Muscle layer of colon (tissue), 2 donors: ENCODE measurements at regions not wholly inside any gene's neighbourhood (a gene's known extent, or its start where the extent isn't known, plus 50 kb on each side); places are given as distances from the start of the nearest gene placed in this dataset.

Source experiments
- H3K27ac ChIP-seq: one replicate; pipeline ENCODE4 v1.7.0; 2013; ENCODE audit warnings: low read depth, mild to moderate bottlenecking, low read length, moderate library complexity
- H3K27me3 ChIP-seq, 2 donors: one replicate each; pipeline ENCODE4 v1.7.0; 2013; ENCODE audit warnings: low read length in 2 of 2, mild to moderate bottlenecking in 2 of 2; ENCODE audit not compliant: insufficient read depth in 2 of 2, control insufficient read depth in 1 of 2
- H3K36me3 ChIP-seq: one replicate; pipeline ENCODE4 v1.7.0; 2013; ENCODE audit warnings: mild to moderate bottlenecking, low read length; ENCODE audit not compliant: insufficient read depth
- H3K4me1 ChIP-seq: one replicate; pipeline ENCODE4 v1.7.0; 2013; ENCODE audit warnings: mild to moderate bottlenecking, low read length; ENCODE audit not compliant: insufficient read depth
- H3K4me3 ChIP-seq, 2 donors: one replicate each; pipeline ENCODE4 v1.7.0; 2013; ENCODE audit warnings: low read length in 2 of 2, low read depth in 1 of 2, mild to moderate bottlenecking in 1 of 2, moderate library complexity in 1 of 2
- H3K9ac ChIP-seq: one replicate; pipeline ENCODE4 v1.7.0; 2013; ENCODE audit warnings: low read length
- H3K9me3 ChIP-seq: one replicate; pipeline ENCODE4 v1.7.0; 2013; ENCODE audit warnings: mild to moderate bottlenecking, low read length
- donor health status: abdominal sarcoma.
- donor health status: Adenocarcinoma of cecum.

DNA sequence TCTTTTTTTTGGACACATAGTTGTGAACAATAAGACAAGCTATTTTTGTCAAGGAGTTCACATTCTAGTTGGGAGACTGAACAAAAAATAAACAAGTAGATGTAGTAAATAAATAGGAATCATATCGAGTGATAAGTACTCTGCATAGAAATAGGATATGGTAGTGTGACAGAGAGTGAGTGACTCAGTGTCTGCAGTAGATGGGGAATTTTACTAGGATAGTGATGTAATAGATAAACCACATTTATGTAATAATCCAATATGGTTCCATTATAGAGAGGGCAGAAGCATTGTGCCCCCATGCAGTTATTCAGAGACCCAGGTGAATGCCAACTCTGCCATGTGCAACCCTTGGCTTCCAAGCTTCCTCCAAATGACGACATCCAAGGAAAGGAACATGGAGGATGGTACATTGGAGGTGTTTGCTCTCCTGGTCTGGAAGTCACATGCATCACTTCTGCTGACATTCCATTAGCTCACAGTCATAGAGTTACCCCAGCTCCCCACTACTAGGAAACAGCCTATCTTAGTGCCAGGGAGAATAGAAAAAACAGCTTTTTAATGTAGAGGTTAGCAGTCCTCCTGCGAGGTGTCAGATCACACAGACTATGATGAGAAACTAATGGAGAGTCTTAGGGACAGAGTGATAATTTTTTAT is 595.4 kb downstream of the NYAP2 start:
- Histone ChIP-seq H3K4me1 (peaks cover 7% of the 10 kb centered on the region), H3K9me3 (no peaks in the 10 kb centered on the region), H3K36me3 (no peaks in the 10 kb centered on the region), H3K27ac (no peak overlapping the region), H3K4me3 (no peak overlapping the region), H3K9ac (no peak overlapping the region), H3K27me3 (no peaks in the 10 kb centered on the region)

DNA sequence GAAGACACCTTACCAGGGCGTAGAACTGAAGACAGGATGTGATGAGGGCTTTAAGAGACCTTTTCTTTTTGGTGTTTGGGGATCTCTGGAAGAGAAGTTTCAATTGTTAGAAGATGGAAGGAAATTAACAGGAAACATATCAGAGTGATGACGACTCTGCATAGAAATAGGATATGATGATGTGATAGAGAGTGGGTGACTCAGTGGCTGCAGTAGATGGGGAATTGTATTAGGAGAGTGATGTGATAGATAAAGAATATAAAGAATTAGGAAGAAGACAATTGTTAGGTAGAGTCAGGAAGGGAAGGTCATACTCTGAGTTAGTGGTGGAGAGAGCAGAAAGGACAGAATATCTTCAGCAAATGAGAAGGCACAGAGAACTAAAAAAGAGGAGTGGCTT is 593.9 kb downstream of the NYAP2 start:
- H3K4me1 ChIP-seq: peaks cover 7% of the 10 kb centered on the region
- no peak overlapping the region for H3K9ac ChIP-seq
- no peaks in the 10 kb centered on the region for H3K9me3 ChIP-seq

DNA sequence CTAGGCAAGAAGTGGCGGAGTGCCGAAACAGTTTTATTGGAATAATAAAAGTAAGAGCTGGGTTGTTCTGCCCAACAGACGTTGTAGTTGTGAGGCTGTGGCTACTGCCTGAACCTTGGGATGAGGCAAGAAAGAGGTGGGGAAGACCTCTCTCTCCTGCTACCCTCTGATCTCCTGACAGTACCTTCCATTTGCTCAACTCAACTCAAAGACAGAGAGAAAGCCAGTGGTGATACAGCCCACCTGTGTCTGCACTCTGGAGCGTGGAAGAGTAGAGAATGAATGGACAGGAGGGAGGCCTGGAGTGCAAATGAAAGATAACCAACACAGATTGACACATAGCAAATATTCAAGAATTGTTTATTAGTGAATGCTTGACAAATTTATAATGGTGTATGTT is 590.3 kb downstream of the NYAP2 start:
- Histone ChIP-seq H3K9me3 (no peaks in the 10 kb centered on the region), H3K4me1 (no peaks in the 10 kb centered on the region), H3K4me3 (no peak overlapping the region), H3K27ac (no peak overlapping the region), H3K36me3 (no peaks in the 10 kb centered on the region), H3K9ac (no peak overlapping the region), H3K27me3 (no peaks in the 10 kb centered on the region)

More for the DNA sequence above, 593.9 kb downstream of the NYAP2 start:
- H3K27ac ChIP-seq: no peak overlapping the region
- H3K27me3 ChIP-seq: no peaks in the 10 kb centered on the region
- no peak overlapping the region for H3K4me3 ChIP-seq
- H3K36me3 ChIP-seq: no peaks in the 10 kb centered on the region

DNA sequence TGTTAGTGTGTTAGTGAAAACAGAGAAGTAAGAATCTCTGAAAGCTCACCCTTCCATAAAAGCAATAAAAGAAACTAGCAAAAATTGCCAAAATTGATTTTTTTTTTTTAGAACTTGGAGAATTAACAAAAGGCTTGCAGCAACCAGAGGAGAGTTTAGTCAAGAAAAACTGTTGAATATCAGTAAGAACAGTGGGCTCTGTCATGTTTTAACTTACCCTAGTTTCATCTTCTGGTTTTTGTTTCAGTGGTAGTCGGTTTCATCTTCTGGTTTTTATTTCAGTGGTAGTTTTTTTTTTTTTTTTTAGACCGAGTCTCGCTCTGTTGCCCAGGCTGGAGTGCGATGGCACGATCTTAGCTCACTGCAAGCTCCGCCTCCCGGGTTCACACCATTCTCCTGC is 580.9 kb downstream of the NYAP2 start:
- Histone ChIP-seq H3K27ac (no peak overlapping the region), H3K9ac (no peak overlapping the region), H3K4me3 (no peak overlapping the region)

DNA sequence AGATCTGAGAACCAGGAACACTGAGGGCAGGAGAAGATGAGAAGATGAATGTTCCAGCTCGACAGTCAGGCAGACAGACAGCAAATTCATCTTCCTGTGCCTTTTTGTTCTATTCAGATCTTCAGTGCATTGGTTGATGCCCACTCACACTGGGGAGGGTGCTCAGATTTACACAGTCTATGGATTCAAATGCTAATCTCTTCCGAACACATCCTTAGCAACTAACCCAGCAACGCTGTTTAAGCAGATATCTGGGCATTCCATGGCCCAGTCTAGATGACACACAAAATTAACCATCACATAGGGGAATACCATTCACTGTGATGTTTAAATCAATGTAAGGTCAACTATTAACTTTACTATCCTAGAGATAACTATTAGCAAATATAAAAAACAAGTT is 571.9 kb downstream of the NYAP2 start:
- no peaks in the 10 kb centered on the region for H3K4me1 ChIP-seq
- no peaks in the 10 kb centered on the region for H3K9me3 ChIP-seq
- no peaks in the 10 kb centered on the region for H3K36me3 ChIP-seq
- no peak overlapping the region for H3K27ac ChIP-seq
- H3K27me3 ChIP-seq: no peaks in the 10 kb centered on the region
- no peak overlapping the region for H3K9ac ChIP-seq
- no peak overlapping the region for H3K4me3 ChIP-seq

More for the DNA sequence above, 580.9 kb downstream of the NYAP2 start:
- Histone ChIP-seq H3K4me1 (no peaks in the 10 kb centered on the region), H3K27me3 (no peaks in the 10 kb centered on the region), H3K36me3 (no peaks in the 10 kb centered on the region), H3K9me3 (no peaks in the 10 kb centered on the region)

DNA sequence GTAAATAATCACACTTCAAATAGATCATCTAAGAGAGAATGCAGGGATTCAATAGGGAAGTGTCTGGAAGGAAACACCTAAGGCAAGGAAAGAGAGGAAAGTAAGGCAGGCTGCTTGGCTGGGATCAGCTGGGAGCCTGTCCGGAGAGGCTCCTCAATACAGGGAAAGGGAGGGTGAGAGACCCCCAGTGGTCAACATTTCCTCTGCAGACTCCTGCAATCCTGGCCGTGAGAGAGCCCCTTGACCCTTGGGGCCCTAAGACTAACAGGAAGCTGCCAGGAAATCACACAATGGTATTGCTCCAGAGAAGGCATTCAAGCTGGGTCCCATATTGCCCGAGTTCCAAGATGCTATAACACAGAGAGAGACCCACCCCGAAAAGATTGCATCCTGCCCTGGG is 549.4 kb downstream of the NYAP2 start:
- H3K4me1 ChIP-seq: no peaks in the 10 kb centered on the region

DNA sequence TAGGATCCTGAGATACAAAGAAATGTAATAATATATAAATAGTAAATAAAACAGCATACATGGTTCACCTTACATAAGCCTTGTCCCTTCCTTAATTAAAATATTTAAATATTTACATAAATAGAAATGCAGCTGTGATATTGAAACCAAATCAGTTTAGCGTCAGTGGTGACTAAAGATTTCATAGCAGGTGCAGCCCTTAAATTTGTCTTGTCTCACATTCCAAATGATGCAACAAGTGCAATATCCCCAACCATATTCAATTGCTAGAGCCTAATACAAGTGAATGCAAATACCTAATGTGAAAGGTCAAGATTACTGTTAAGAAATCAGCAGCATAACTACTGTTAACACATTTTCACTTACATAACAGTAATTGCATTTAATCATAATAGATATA is 539.5 kb downstream of the NYAP2 start:
- Histone ChIP-seq H3K4me1 (no peaks in the 10 kb centered on the region), H3K27ac (no peak overlapping the region), H3K27me3 (no peaks in the 10 kb centered on the region), H3K4me3 (no peak overlapping the region), H3K9ac (no peak overlapping the region), H3K9me3 (no peaks in the 10 kb centered on the region), H3K36me3 (no peaks in the 10 kb centered on the region)

More for the DNA sequence above, 549.4 kb downstream of the NYAP2 start:
- H3K9ac ChIP-seq: no peak overlapping the region
- H3K27ac ChIP-seq: no peak overlapping the region
- no peak overlapping the region for H3K4me3 ChIP-seq
- H3K9me3 ChIP-seq: no peaks in the 10 kb centered on the region
- no peaks in the 10 kb centered on the region for H3K27me3 ChIP-seq
- H3K36me3 ChIP-seq: no peaks in the 10 kb centered on the region

DNA sequence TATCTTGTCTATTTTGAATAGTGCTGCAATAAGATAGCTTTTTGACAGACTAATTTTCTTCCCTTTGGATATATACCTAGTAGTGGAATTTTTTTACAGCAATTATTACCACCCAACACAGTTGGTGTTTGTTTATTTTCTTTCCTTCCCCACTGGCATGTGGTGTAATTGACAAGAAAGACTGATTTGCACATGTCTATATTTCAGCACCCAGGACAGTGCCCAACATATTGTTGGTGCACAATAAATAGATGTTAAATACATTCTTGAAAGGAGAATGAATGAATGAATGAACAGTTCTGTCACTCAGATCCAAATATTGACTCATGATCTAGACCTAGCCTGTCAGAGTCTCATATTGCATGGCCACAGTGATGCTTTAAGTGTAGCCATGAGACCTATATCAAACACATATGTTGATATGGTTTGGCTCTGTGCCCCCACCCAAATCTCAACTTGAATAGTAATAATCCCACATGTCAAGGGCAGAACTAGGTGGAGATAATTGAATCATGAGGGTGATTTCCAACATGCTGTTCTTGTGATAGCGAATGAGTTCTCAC is 538.2 kb downstream of the NYAP2 start:
- Histone ChIP-seq H3K27ac (no peak overlapping the region), H3K4me1 (no peaks in the 10 kb centered on the region), H3K27me3 (no peaks in the 10 kb centered on the region), H3K36me3 (no peaks in the 10 kb centered on the region), H3K9me3 (no peaks in the 10 kb centered on the region), H3K4me3 (no peak overlapping the region), H3K9ac (no peak overlapping the region)

DNA sequence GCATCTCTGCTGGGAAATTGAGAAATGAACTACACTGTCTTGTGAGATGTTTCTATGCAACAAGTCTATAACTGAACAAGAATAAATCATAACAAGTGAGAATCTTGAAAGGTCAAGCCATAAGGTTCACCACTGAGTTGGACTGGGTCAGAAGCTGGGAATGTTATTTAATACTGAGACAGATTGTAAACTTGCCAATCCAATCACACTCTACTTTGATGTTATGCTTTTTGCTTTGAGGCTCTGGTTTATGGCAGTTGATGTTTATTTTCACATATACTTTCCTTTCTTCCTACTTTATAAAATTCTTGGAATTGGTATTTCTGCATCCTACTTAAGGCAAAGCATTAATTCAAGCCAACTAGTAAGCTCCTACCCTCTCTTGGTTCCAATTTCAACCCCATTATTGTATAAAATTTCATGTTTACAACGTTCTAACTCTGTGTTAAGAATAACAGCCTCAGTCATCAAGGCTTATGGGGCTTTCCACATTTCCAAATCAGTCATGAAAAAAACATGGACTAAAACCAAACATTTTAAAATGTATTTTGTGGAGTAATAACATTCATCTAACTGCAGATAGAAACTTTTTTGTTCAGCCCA is 533.4 kb downstream of the NYAP2 start:
- Histone ChIP-seq H3K4me3 (no peak overlapping the region), H3K9me3 (no peaks in the 10 kb centered on the region), H3K4me1 (no peaks in the 10 kb centered on the region), H3K36me3 (no peaks in the 10 kb centered on the region), H3K9ac (no peak overlapping the region), H3K27ac (no peak overlapping the region), H3K27me3 (no peaks in the 10 kb centered on the region)

DNA sequence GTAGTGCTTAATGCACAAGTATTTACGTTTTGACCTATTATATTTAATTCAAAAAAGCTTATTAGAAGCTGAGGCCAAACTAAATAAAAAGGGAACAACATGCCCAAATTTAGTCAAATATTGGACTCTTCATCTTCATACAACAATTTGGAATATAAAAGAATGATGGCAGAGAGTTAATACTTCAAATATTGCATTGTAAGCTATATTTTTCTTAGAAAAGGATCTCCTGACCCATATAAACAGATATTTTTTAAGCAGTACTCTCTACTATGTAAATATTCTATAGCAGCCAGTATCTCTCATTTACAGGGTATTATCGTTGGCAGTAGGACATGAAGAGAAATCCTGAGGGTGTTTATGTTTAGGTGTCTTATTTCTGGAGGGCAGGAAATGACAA is 531.2 kb downstream of the NYAP2 start:
- Histone ChIP-seq H3K9me3 (no peaks in the 10 kb centered on the region), H3K27ac (no peak overlapping the region), H3K36me3 (no peaks in the 10 kb centered on the region), H3K9ac (no peak overlapping the region), H3K4me3 (no peak overlapping the region), H3K27me3 (no peaks in the 10 kb centered on the region), H3K4me1 (no peaks in the 10 kb centered on the region)

DNA sequence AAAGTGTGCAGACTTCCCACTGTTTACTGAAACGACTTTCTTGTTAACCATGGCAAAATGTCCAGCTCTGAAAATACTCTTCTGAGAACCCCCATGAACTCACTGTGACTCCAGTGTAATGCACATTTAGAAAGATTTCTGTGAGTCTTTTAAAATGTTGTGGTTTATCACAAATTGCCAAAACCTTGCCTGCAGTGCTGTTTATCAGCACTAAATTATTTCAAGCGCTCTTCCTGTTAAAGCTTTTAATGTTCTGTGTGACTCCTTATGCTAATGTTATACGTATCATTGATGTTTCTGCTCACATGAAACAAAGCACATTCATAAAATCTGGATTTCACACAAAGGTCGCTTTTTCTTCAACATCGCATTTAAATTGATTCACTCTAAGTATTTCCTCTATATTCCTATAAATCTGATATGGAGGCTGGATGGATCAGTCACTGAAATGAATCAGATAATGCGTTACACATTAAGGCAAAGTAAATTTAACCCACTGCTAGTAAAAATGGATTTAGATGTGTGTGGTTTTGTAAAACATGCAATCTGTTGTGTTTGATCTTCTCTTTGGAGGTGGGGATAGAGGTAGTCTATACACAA is 521.2 kb downstream of the NYAP2 start:
- Histone ChIP-seq H3K36me3 (no peaks in the 10 kb centered on the region), H3K4me3 (no peak overlapping the region), H3K27ac (no peak overlapping the region), H3K27me3 (no peaks in the 10 kb centered on the region), H3K9ac (no peak overlapping the region), H3K9me3 (no peaks in the 10 kb centered on the region), H3K4me1 (no peaks in the 10 kb centered on the region)
